Mesendoderm (in vitro differentiated cells): ENCODE measurements at regions not wholly inside any gene's neighbourhood (a gene's known extent, or its start where the extent isn't known, plus 50 kb on each side); places are given as distances from the start of the nearest gene placed in this dataset.

ENCODE experiments used
- DNase-seq: peaks from one replicate; pipeline ENCODE4 v3.0.0; 2013
- H2AK5ac ChIP-seq: 2 replicates; pipeline ENCODE4 v1.6.1; 2013; ENCODE audit warnings: low read length, inconsistent platforms
- H2BK120ac ChIP-seq: 2 replicates; pipeline ENCODE4 v1.6.1; 2013; ENCODE audit warnings: low read depth, mild to moderate bottlenecking, low read length, moderate library complexity, mixed read lengths
- H2BK15ac ChIP-seq: replicated peaks from 2 replicates; pipeline ENCODE4 v1.6.1; 2013; ENCODE audit warnings: low read depth, mild to moderate bottlenecking, moderate library complexity
- H2BK5ac ChIP-seq: 2 replicates; pipeline ENCODE4 v1.6.1; 2013; ENCODE audit warnings: low read length, inconsistent platforms
- H3K18ac ChIP-seq: 2 replicates; pipeline ENCODE4 v1.6.1; 2013; ENCODE audit warnings: mild to moderate bottlenecking, low read length, mixed read lengths
- H3K23ac ChIP-seq: one replicate; pipeline ENCODE4 v1.6.1; 2013; ENCODE audit warnings: low read length
- H3K27ac ChIP-seq: 2 replicates; pipeline ENCODE4 v1.5.1; 2013; ENCODE audit warnings: low read depth, mild to moderate bottlenecking, inconsistent platforms, low read length, moderate library complexity
- H3K27me3 ChIP-seq: 2 replicates; pipeline ENCODE4 v1.6.1; 2013; ENCODE audit warnings: low read length, control low read depth, mild to moderate bottlenecking, inconsistent platforms; ENCODE audit not compliant: insufficient read depth, poor library complexity
- H3K36me3 ChIP-seq: 2 replicates; pipeline ENCODE4 v1.6.1; 2013; ENCODE audit warnings: low read length, inconsistent platforms; ENCODE audit not compliant: control insufficient read depth, insufficient read depth
- H3K4ac ChIP-seq: one replicate; pipeline ENCODE4 v1.6.1; 2013; ENCODE audit warnings: low read depth, mild to moderate bottlenecking, low read length, moderate library complexity
- H3K4me1 ChIP-seq: 2 replicates; pipeline ENCODE4 v1.6.1; 2013; ENCODE audit warnings: low read depth, low read length, inconsistent platforms; ENCODE audit not compliant: control insufficient read depth
- H3K4me2 ChIP-seq: 2 replicates; pipeline ENCODE4 v1.6.1; 2013; ENCODE audit warnings: low read length
- H3K4me3 ChIP-seq: 2 replicates; pipeline ENCODE4 v1.5.1; 2013; ENCODE audit warnings: mild to moderate bottlenecking, low read length
- H3K56ac ChIP-seq: one replicate; pipeline ENCODE4 v1.6.1; 2013; ENCODE audit warnings: low read length
- H3K79me1 ChIP-seq: 2 replicates; pipeline ENCODE4 v1.6.1; 2013; ENCODE audit warnings: low read length, inconsistent platforms
- H3K79me2 ChIP-seq: 2 replicates; pipeline ENCODE4 v1.6.1; 2013; ENCODE audit warnings: mild to moderate bottlenecking, low read length; ENCODE audit not compliant: control insufficient read depth, insufficient read depth
- H3K9ac ChIP-seq: 2 replicates; pipeline ENCODE4 v1.6.1; 2013; ENCODE audit warnings: low read length, inconsistent platforms
- H4K5ac ChIP-seq: one replicate; pipeline ENCODE4 v1.6.1; 2013; ENCODE audit warnings: low read length
- H4K8ac ChIP-seq: one replicate; pipeline ENCODE4 v1.6.1; 2013; ENCODE audit warnings: low read depth, mild to moderate bottlenecking, control low read depth, low read length, moderate library complexity
- WGBS: extraction: QIAGEN DNeasy Blood & Tissue Kit; methylation state at CpG from one replicate; pipeline ENCODE4 v1.1.7; 2013; ENCODE audit warnings: low lambda C conversion rate, missing lambda C conversion rate; ENCODE audit not compliant: insufficient coverage; ENCODE audit errors: extremely low coverage; 5-methylcytosine and 5-hydroxymethylcytosine counted together

- Histone ChIP-seq H2BK5ac (no peak overlapping the region), H3K4ac (no peak overlapping the region), H2AK5ac (no peak overlapping the region), H2BK15ac (no peak overlapping the region), H3K23ac (no peak overlapping the region), H3K36me3 (no peaks in the 10 kb centered on the region), H4K8ac (no peak overlapping the region), H4K5ac (no peak overlapping the region), H3K4me2 (no peak overlapping the region), H3K56ac (no peak overlapping the region), H3K4me1 (no peaks in the 10 kb centered on the region), H3K27ac (no peak overlapping the region), H3K18ac (no peak overlapping the region), H3K4me3 (no peak overlapping the region), H2BK120ac (no peak overlapping the region), H3K79me1 (no peaks in the 10 kb centered on the region), H3K27me3 (no peaks in the 10 kb centered on the region), H3K9ac (no peak overlapping the region), H3K79me2 (no peaks in the 10 kb centered on the region)
- WGBS, result no CpG with 5 or more reads among the region's 2 CpGs
- DNase-seq, result no peak
Observed at GRCh38 chr2:56933976-56934375, 750.2 kb downstream of the CCDC85A start.

DNA sequence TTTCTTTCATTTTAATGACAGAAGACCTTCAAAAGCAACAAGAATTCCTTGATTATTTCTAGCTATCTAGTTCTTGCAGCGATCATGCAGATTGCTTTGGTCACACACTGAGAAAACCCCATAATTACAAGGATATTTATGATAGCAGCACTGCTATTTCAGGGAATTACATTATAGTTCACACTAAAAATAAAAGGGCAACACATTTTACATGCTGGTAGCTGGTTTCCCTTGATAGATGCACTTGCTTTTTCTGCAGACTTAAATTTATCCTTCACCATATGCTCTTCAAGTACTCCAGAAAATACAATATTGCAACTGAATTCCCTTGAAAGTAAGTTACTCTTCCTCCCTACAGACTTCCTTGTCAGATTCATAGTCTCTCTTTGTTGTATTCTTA lies 751.1 kb downstream of the CCDC85A start:
- H4K8ac ChIP-seq, result no peak overlapping the region

DNA sequence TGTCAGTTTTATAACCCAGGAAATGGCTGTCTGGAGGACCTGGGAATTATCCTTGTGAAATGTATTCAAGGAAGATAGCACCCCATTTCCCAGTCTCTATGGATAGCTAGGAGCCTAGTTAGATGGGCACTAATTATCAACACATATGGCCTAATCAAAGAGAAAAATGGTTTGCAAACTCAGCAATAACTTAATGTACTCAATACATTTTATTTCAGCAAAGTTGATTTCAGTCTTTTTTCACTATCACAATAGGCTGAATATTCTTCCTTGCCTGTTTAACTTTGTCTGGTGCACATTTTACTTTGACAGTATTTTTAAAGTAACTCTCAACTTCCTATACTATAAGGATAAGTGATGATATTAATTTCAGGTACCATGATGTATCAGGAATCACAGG lies 756.3 kb downstream of the CCDC85A start:
- DNase-seq, result no peak
- H2BK15ac ChIP-seq, result no peak overlapping the region
- H3K9ac ChIP-seq, result no peak overlapping the region
- no peaks in the 10 kb centered on the region for H3K79me1 ChIP-seq
- H3K27me3 ChIP-seq, result no peaks in the 10 kb centered on the region
- no peak overlapping the region for H2BK120ac ChIP-seq
- H3K79me2 ChIP-seq, result no peaks in the 10 kb centered on the region
- H3K27ac ChIP-seq, result no peak overlapping the region
- no peak overlapping the region for H3K56ac ChIP-seq
- H3K23ac ChIP-seq, result no peak overlapping the region
- H4K5ac ChIP-seq, result no peak overlapping the region
- H3K36me3 ChIP-seq, result no peaks in the 10 kb centered on the region
- H3K4ac ChIP-seq, result no peak overlapping the region
- no peak overlapping the region for H4K8ac ChIP-seq
- H2AK5ac ChIP-seq, result no peak overlapping the region
- H3K4me1 ChIP-seq, result no peaks in the 10 kb centered on the region
- no peak overlapping the region for H3K4me3 ChIP-seq
- no peak overlapping the region for H3K4me2 ChIP-seq
- no peak overlapping the region for H2BK5ac ChIP-seq
- H3K18ac ChIP-seq, result no peak overlapping the region

More for the DNA sequence above, 751.1 kb downstream of the CCDC85A start:
- Histone ChIP-seq H3K56ac (no peak overlapping the region), H3K79me1 (no peaks in the 10 kb centered on the region), H3K79me2 (no peaks in the 10 kb centered on the region), H2BK15ac (no peak overlapping the region), H3K4me1 (no peaks in the 10 kb centered on the region), H3K18ac (no peak overlapping the region), H3K9ac (no peak overlapping the region), H3K27ac (no peak overlapping the region), H3K36me3 (no peaks in the 10 kb centered on the region), H3K27me3 (no peaks in the 10 kb centered on the region), H2BK5ac (no peak overlapping the region), H3K4ac (no peak overlapping the region), H2BK120ac (no peak overlapping the region), H3K4me2 (no peak overlapping the region), H3K23ac (no peak overlapping the region), H3K4me3 (no peak overlapping the region), H2AK5ac (no peak overlapping the region), H4K5ac (no peak overlapping the region)
- no CpG with 5 or more reads among the region's 1 CpG for WGBS
- DNase-seq, result no peak

DNA sequence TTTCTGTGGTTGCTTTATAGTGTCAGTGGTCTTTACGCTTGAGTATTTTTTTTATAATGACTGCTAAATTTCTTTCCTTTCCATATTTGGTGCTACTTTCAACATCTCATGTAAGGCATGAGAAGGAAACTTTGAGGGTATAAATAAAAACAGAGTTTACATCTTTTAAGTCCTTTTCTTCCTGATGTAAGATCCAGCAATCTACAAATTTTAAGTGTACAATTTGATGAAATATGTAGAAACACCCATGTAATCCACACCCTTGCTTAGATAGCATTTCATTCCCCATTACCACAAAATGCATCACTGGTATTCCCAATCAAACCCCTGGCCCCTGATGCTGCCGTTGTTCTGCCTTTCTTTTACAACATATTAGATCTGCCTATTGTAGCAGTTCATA lies 769.1 kb downstream of the CCDC85A start:
- Histone ChIP-seq H4K5ac (no peak overlapping the region), H3K79me2 (no peaks in the 10 kb centered on the region), H3K4ac (no peak overlapping the region), H2BK120ac (no peak overlapping the region), H2AK5ac (no peak overlapping the region), H3K79me1 (no peaks in the 10 kb centered on the region), H3K27ac (no peak overlapping the region), H3K18ac (no peak overlapping the region), H2BK15ac (no peak overlapping the region), H3K4me3 (no peak overlapping the region), H3K4me2 (no peak overlapping the region), H3K23ac (no peak overlapping the region), H3K27me3 (no peaks in the 10 kb centered on the region), H3K9ac (no peak overlapping the region), H3K56ac (no peak overlapping the region), H4K8ac (no peak overlapping the region), H3K4me1 (no peaks in the 10 kb centered on the region), H2BK5ac (no peak overlapping the region), H3K36me3 (no peaks in the 10 kb centered on the region)
- no CpG with 5 or more reads among the region's 2 CpGs for WGBS
- no peak for DNase-seq

- Histone ChIP-seq H4K5ac (no peak overlapping the region), H3K4me1 (no peaks in the 10 kb centered on the region), H3K18ac (no peak overlapping the region), H3K79me2 (no peaks in the 10 kb centered on the region), H3K4me3 (no peak overlapping the region), H3K27ac (no peak overlapping the region), H2BK15ac (no peak overlapping the region), H2AK5ac (no peak overlapping the region), H3K36me3 (no peaks in the 10 kb centered on the region), H3K27me3 (no peaks in the 10 kb centered on the region), H3K23ac (no peak overlapping the region), H2BK120ac (no peak overlapping the region), H3K4me2 (no peak overlapping the region), H3K56ac (no peak overlapping the region), H4K8ac (no peak overlapping the region), H2BK5ac (no peak overlapping the region), H3K4ac (no peak overlapping the region), H3K79me1 (no peaks in the 10 kb centered on the region), H3K9ac (no peak overlapping the region)
- DNase-seq, result no peak
- WGBS, result no CpG with 5 or more reads among the region's 1 CpG
Observed at GRCh38 chr2:56960581-56960980, 776.8 kb downstream of the CCDC85A start.

GRCh38 chr2:56962673-56963072 lies 778.9 kb downstream of the CCDC85A start:
- no peaks in the 10 kb centered on the region for H3K79me2 ChIP-seq
- H3K4me2 ChIP-seq, result no peak overlapping the region
- H3K36me3 ChIP-seq, result no peaks in the 10 kb centered on the region
- H3K9ac ChIP-seq, result no peak overlapping the region
- no peaks in the 10 kb centered on the region for H3K27me3 ChIP-seq
- DNase-seq, result no peak
- no peak overlapping the region for H4K8ac ChIP-seq
- no peak overlapping the region for H2BK15ac ChIP-seq
- no peak overlapping the region for H2AK5ac ChIP-seq
- no peak overlapping the region for H4K5ac ChIP-seq
- no peaks in the 10 kb centered on the region for H3K4me1 ChIP-seq
- H3K23ac ChIP-seq, result no peak overlapping the region
- no peak overlapping the region for H3K56ac ChIP-seq
- H2BK120ac ChIP-seq, result no peak overlapping the region
- no peak overlapping the region for H3K18ac ChIP-seq
- H3K4me3 ChIP-seq, result no peak overlapping the region
- no peaks in the 10 kb centered on the region for H3K79me1 ChIP-seq
- no peak overlapping the region for H3K27ac ChIP-seq
- no CpG with 5 or more reads among the region's 1 CpG for WGBS
- H2BK5ac ChIP-seq, result no peak overlapping the region
- no peak overlapping the region for H3K4ac ChIP-seq
